Stimulated activated CD8-positive, alpha-beta memory T cell treated with anti-CD3 and anti-CD28 coated beads, Interleukin-7, amount 100 ng/mL, for 24 hours (primary cell): ENCODE measurements at regions not wholly inside any gene's neighbourhood (a gene's known extent, or its start where the extent isn't known, plus 50 kb on each side); places are given as distances from the start of the nearest gene placed in this dataset.

Source experiments
- DNase-seq: peaks from one replicate; pipeline ENCODE4 v3.0.0-alpha.2; 2020; ENCODE audit warnings: low read depth

DNA sequence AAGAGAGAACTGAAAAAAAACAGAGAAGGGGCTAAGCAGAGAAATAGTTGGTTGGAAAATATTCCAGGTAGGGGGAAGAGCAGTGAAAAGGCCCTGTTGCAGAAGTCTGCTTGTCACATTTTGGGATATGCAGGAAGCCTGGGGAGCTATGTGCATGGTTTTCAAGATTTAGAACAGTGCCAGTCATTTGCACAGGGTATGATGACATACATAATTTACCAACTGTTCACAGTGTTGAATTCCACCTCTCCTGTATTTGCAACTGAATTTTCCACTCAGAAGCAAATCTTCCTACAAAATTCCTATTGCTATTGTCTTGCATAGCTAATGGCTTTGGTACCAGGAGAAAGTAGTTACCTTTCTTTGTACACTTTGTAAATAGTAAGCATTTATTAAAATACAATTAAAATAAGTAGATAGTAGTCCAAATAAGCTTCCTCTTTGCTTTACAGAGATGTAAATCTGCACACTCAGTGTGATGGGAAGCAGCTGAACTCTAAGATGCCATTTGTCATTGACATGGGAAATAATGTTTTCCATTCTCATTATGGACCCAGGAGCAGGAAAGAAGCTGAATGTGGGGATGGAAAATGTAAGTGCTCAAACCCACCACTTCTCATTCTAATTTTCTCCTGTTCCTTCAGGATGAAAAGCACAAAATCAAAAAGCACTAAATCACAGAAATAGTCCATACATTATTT lies 177.4 kb downstream of the BTG1 start:
- DNase-seq = no peak

DNA sequence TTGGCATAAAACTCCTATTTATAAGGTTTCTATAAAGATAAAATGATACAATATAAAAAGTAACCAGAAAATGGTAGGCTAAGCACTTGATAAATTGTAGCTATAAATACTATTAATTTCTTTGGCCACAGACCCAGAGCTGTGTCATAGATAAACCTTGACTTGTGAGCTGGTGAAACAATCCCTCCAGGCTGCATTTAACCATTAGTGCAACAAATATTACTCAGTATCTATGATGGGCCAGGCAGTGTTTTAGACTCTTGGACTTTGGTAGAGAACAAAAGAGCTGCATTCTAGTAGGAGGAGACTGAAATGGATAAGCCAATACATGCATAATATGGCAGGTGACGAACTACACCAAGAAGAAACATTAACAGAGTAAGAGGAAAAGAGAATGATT lies 178.1 kb downstream of the BTG1 start:
- DNase-seq = no peak

DNA sequence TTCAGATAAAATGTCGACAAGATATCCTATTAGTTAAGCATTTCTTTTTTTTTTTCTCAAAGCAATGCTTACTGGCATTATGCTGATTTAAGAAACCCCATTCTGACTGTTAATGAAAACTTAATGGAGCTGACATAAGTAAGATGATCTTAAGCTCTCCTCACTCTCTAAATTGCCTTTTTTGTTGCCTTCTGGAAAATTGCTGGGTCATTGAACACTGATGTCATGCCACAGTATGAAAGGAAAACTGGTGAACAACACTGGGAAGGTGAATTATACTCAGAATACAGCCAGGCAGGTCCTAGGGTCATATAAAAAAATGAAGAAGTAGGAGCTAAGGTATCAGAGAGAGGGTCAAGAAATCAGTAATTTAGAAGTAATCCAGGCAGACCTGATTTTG lies 179.9 kb downstream of the BTG1 start:
- no peak for DNase-seq

DNA sequence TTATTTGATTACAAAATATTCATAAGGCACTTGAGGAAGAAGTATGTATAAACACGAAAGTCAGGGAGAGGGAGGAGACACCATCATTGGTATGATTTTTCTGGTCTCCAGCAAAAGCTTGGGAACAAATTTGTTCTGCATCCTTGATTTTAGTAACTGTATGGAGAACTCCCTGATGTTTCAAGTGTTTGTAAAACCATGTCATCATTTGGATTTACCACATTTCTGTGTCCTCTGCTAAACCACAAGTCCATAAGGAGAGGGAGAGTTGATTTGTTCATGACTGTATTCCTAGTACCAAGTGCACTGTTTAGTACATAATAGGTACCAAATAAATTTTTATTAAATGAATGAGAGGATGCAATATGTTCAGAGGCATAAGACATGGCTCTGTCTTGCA lies 181.1 kb downstream of the BTG1 start:
- no peak for DNase-seq

DNA sequence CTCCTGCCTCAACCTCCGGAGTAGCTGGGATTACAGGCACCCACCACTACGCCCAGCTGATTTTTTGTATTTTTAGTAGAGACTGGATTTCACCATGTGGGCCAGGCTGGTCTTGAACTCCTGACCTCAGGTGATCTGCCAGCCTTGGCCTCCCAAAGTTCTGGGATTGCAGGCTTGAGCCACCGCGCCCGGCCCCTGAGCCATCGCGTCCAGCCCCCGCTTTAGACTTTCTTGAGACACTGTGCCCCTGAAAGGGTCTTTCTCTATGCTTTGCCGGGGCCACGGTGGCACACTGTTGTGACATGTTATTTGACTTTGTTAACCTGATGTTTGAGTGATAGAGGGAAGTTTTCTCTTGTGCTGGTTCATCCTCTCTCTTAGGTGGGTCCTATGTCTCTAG lies 186.4 kb downstream of the BTG1 start:
- no peak for DNase-seq

DNA sequence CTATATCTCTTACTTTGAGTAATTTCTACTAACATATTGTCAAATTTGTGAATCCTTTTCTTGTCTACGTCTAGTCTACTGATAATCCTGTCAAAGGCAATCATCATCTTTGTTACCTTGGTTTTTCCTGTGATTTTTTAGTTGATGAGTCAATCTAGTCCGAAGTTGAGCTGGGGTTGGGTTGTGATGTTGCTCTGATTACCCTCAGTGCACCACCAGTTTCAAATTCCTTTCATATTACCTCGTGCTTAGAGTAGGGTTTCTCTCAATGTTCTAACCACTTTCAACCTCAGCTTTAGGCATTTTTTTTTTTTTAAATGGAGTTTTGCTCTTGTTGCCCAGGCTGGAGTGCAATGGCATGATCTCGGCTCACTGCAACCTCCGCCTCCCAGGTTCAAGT lies 186.8 kb downstream of the BTG1 start:
- DNase-seq = no peak

DNA sequence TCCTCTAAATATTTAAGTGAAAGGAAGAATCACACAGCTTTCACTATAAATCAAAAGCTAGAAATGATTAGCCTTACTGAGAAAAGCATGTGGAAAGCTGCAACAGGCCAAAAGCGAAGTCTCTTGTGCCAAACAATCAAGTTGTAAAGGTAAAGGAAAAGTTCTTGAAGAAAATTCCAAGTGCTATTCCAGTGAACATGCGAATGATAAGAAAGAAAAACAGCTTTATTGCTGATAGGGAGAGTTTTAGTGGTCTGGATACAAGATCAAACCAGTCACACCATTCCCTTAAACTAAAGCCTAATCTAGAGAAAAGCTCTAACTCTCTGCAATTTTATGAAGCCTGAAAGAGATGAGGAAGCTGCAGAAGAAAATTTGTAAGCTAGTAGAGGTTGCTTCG lies 190.9 kb downstream of the BTG1 start:
- DNase-seq = no peak

DNA sequence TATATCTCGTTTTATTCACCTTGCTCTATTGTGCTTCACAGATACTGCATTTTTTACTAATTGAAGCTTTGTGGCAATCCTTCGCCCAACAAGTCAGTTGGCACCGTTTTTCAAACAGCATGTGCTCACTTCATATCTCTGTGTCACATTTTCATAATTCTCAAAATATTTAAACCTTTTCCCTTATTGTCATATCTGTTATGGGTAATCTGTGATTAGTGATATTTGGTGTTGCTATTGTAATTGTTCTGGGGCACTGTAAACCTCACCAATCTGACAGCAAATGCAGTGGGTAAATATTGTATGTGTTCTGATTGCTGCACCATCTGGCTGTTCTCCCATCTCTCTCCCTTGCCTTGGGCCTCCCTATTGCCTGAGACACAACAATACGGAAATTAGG lies 191.3 kb downstream of the BTG1 start:
- DNase-seq = no peak

DNA sequence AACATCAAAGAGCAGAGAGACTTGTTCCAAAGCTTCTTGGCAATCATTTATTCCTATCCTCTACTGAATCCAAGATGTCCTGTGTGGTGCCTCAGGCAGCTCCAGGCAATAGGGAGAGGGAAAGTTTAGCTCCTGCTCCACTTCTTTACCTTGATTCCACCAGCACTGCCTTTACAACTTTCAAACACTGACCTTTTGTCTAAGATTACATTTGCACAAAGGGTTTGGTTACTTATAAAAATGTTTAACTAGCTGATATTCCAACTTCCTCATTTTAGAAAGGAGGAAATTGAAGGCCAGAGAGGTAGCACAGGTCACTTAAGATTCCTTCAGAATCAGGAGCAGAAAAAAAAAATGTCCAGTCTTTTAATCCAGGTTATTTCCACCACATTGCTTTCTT lies 192.7 kb downstream of the BTG1 start:
- no peak for DNase-seq

DNA sequence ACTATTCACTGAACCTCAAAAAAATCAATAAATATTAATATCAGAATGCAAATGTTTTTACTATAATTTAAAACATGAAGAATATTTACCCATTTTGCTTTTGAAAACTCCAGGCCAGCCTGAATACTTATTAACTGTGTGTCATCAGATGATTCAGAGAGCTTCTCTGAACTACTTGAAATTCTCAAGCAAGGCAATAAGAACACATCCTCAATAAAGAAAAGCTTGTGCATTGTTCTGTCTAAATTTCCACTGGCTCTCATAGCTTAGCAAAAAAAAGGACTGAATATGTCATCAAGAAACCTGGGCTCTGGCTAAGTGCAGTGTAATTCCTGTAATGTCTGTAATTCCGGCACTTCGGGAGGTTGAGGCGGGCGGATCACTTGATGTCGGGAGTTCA lies 194.1 kb downstream of the BTG1 start:
- no peak for DNase-seq

DNA sequence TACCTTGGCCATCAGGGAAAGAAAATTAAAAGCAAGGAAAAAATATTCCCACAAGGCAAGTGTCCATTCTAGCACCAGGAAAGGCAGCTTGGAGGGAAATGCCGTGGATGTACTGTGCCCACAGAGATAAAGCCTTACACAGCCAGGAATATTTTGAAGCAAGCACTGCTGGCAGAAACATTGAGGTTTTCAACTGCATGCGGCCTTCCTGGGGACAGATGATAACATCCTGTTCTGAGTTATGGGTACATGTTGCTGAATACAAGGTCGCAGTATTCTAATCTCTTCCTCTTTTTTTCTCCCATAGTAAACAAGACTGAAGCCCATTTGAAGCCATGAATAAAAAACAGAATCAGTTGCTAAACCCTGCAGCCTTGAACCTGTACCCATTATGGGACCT lies 197.1 kb downstream of the BTG1 start:
- DNase-seq = no peak

DNA sequence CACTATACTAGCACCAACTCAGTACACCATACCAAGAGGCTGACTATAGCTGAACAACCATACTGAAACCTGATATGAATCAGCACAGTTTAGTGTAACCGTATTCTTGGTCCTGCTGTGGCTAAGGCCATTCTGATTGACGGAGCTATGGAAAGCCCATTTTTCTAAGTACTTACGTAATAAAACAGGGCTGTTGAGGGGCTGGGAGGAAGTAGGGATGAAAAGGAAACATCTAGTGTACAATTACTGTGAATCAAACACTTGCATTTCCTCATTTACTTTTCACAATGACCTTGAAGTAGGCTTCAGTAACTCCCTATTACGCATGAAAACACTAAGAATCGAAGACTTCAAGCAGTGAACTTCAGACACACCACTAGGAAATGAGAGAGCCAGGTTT lies 198.2 kb downstream of the BTG1 start:
- no peak for DNase-seq

DNA sequence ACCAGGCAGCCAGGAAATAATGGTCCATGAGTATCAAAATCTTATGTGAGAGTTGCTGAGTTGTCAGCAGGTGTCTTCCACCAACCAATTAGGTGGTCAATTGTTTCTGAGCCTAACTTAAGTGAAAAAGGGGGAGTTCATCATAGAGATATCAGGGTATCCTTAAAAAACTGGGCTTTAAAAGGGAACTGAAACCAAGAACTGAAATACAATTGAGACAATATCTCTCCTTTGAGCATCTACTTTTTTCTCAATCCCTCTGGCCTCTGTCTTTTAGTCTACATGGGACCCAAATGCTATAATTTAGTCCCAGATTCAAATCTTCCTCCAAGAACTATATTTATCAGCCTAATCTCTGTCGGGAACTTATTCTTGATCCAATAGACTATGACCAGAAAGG lies 201.0 kb downstream of the BTG1 start:
- DNase-seq = no peak

DNA sequence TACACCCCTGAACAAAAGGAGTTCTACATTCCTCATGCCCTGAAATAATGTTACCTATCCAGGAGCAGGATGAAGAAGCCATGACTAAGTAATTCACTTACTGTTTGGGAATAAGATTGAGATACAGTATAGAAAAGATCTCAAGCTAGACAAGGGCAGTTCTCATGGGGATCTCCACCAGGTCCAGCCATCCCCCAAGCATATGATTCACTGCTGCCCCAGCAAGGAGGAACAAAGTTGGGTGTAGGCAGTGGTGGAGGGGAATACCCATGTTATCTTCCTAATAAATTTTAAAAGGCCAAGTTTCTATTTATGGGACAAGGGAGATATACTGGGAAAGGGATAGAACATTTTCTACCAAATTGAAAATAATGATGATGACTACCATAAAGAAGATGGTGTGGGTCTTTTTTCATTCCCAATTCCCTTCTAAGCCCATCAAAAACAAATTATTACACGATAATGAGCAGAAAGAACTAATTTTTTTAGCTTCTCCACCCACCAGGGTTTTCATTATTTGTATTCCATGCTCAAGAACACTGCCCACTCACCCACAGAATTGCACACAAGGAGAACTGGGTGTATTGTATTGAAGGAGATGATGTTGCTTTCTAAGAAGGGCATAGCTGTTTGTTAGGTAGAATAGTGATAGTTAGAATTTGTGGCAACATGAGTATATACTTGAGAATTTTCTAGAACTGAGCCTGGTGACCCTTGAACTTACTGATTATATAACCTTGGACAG lies 204.6 kb downstream of the BTG1 start:
- no peak for DNase-seq

DNA sequence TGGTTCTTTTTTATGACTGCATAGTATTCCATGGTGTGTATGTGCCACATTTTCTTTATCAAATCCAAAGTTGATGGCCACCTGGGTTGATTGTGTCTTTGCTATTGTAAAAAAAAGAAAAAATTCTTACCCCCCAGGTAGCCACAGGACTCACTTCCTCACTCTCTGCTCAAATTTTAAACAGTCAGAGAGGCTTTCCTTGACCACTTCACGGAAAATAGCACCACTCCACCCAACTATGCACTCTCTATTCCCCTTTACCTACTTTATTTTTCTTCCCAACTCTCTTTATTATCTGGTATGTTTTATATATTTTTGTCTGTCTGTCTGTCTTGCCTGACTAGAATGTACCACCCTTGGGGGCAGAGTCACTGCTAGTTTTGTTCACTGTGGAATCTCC lies 205.3 kb downstream of the BTG1 start:
- no peak for DNase-seq

DNA sequence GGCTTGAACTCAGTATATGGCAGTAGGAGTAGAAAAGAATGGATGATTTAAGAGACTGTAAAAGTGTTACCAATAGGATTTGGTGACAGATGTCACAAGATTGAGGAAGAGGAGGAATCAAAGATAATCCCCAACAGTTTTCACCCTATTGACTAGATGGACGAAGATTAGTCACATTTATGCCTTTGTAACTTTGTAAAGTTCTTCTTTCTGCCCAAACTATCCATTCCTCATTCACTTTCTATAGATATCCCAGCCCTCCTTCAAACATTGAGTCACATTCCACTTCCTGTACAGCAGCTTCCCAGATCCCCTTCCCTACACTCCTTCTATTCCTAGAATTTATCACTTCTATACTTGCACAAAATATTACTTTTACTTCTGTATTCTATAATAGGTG lies 207.9 kb downstream of the BTG1 start:
- no peak for DNase-seq

DNA sequence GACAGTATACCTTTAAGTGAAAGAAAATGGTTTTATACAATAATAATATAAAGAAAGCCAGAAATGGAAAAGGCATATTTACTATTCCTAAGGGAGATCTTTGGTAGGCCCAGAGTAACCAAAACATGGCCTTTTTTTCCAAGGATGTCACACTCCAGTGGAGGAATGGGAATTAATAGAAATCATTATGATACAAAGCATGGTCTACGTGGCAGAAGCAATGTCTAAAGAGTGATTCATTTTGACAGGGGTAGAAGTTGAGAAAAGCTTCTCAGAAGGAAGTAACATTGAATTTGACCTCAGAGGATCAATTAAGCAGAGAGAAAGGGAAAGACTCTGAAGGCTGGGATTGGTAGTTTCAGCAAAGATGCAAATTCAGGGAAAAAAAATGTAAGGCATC lies 208.6 kb downstream of the BTG1 start:
- no peak for DNase-seq

DNA sequence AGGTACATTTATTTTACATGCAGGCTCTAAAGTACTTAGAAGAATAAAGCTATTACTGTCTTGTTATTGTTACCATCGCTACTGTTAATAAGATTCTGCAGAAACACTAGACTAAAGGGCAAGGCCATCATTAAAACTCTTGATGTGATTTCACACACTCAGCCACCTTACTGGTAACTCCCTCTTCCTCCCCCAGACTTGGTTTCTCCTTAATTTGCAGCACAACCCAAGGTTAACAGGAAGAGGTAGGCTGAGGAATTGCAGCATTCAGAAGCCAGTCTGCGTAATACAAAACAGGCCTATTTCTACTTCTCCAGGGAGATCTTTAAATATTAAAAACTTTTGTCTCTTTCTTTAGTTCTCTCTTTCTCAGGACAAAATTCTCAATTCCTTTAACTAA lies 210.3 kb downstream of the BTG1 start:
- no peak for DNase-seq

DNA sequence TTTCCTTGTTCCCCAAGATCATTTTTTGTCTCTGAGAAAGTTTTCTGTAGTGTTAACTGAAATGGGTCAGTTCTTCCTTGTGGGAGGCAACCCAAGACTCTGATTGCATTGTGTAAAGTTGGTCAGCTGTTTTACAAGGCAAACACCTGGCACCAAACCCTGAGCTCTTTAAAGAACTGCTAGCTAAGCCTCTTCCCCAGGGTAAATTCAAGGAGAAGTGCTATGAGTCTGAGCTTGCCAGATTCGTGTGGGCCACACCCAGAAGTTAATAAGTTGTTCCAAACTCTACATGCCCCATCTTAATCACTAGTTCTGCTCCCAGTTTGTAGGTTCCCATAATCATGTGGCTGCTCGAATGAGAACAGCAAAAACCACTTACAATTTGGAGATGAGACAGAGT lies 214.5 kb downstream of the BTG1 start:
- DNase-seq = no peak

DNA sequence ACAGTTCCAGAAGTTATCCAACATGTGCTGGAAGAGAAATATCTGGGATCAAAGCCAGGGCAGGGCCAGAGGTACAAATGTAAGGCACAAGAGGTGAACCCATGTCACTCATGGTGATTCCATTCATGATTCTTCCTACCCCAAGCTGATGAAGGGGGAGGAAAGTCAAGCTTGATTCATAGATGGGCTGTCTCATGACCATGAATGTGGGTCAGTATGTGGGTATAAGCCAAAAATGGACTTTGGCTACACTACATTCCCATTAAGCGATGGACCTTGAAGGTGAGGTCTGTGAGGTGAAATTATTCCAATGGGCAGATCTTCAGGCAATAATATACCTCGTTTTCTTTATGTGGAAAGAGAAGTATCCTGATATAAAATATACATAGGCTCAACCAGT lies 217.1 kb downstream of the BTG1 start:
- DNase-seq = no peak

DNA sequence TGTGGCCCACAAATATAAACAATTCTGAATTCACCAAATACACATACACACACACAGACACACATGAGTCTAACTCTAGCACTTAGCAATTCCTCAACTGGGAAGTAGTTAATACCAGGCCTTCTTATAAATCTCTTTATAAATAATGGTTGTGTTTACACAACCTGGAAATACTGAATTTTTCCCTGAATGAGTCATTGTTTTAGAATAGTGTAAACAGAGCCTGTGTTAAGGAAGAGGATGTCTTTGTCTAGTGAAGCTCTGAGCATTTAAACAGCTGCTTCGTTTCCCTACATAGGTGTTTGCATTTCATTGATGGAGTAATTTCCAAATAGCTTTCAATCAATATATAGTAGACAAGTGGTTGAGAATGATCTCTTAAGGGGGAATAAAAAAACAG lies 218.8 kb downstream of the BTG1 start:
- DNase-seq = no peak

DNA sequence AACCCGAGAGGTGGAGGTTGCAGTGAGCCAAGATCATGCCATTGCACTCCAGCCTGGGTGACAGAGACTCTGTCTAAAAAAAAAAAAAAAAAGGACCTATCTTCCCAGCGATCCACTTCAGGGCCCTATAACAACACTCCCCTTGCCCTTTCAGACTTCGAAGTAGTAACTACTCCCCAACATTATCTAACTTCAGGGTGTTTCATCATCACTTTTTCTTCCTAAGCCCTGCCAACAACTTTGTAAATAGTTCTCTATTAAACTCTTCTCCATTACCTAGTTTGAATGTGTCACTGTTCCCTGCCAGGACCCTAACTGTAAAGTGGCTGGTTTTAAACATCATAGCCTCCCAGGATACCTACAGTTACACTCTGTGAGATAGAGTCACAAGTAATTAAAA lies 220.8 kb downstream of the BTG1 start:
- no peak for DNase-seq

DNA sequence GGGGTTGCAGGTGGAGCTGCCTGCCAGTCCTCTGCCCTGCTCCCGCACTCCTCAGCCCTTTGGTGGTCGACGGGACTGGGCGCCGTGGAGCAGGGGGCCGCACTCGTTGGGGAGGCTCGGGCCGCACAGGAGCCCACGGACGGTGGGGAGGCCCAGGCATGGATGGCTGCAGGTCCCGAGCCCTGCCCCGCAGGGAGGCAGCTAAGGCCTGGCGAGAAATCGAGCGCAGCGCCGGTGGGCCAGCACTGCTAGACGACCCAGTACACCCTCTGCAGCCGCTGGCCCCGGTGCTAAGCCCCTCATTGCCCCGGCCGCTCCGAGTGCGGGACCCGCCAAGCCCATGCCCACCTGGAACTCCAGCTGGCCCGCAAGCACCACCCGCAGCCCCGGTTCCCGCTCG lies 221.8 kb downstream of the BTG1 start:
- no peak for DNase-seq

DNA sequence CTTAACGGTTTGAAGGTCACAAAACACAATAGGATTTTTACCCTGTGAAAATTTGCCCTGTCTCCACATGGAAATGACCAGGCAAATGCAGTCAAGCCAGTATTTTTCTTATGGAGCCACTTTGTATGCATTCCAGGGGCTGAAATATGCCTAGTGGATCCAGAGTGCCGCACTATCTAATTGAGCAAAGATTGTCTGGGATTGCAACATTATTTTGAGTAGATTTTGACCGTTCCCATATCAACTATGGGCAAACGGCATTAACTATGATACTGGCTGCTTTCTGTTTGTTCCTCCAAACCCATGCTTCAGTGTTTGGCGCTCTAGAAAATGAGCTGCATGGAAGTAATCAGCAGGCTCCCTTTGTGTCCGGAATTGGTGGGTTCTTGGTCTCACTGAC lies 223.0 kb downstream of the BTG1 start:
- DNase-seq = no peak
